ENCODE measurements at regions not wholly inside any gene's neighbourhood (a gene's known extent, or its start where the extent isn't known, plus 50 kb on each side); places are given as distances from the start of the nearest gene placed in this dataset.

GRCh38 chr16:17591655-17592405 lies 121.1 kb upstream of the XYLT1 start:
- peaks cover 1% of the 10 kb centered on the region for H3K36me3 Mint-ChIP-seq (ENCODE audit: low read depth)
- H3K9me3 Mint-ChIP-seq: peaks cover 6% of the 10 kb centered on the region
- intact Hi-C loops (cut with micrococcal nuclease): loop anchor here (1.0 kb wide), 1 partner anchor 175 kb away; no protein-coding TSS in a partner anchor
- H3K4me3 Mint-ChIP-seq: no peak overlapping the region
- peak overlapping the region; percentile 65 for H3K27ac Mint-ChIP-seq
- H3K4me1 Mint-ChIP-seq (ENCODE audit: low read depth): no peaks in the 10 kb centered on the region
- peaks cover 3% of the 10 kb centered on the region for H3K27me3 Mint-ChIP-seq (ENCODE audit: insufficient read depth)
- no peak for DNase-seq (ENCODE audit: low spot score)

- H3K27ac Mint-ChIP-seq: peak overlapping the region; percentile 65
- no peaks in the 10 kb centered on the region for H3K4me1 Mint-ChIP-seq (ENCODE audit: low read depth)
- H3K36me3 Mint-ChIP-seq (ENCODE audit: low read depth): peaks cover 1% of the 10 kb centered on the region
- H3K9me3 Mint-ChIP-seq: peaks cover 6% of the 10 kb centered on the region
- H3K27me3 Mint-ChIP-seq (ENCODE audit: insufficient read depth): peaks cover 3% of the 10 kb centered on the region
- DNase-seq (ENCODE audit: low spot score): peak; percentile 25
- H3K4me3 Mint-ChIP-seq: no peak overlapping the region
- intact Hi-C loops (cut with micrococcal nuclease): loop anchor here (1.0 kb wide), 1 partner anchor 174 kb away; no protein-coding TSS in a partner anchor
These were observed 120.2 kb upstream of the XYLT1 start for GRCh38 chr16:17590711-17591654.

- peaks cover 17% of the 10 kb centered on the region for H3K9me3 Mint-ChIP-seq
- no peaks in the 10 kb centered on the region for H3K4me1 Mint-ChIP-seq (ENCODE audit: low read depth)
- peaks cover 3% of the 10 kb centered on the region for H3K27me3 Mint-ChIP-seq (ENCODE audit: insufficient read depth)
- H3K36me3 Mint-ChIP-seq (ENCODE audit: low read depth): peaks cover 1% of the 10 kb centered on the region
- H3K4me3 Mint-ChIP-seq: no peak overlapping the region
- no peak overlapping the region for H3K27ac Mint-ChIP-seq
- intact Hi-C loops (cut with micrococcal nuclease): no loop called here
- no peak for DNase-seq (ENCODE audit: low spot score)
These were observed 119.1 kb upstream of the XYLT1 start for GRCh38 chr16:17589898-17590297.

- intact Hi-C loops (cut with micrococcal nuclease): no loop called here
- DNase-seq (ENCODE audit: low spot score): no peak
- Mint-ChIP-seq H3K4me3 (no peak overlapping the region), H3K36me3 (ENCODE audit: low read depth) (peaks cover 1% of the 10 kb centered on the region), H3K4me1 (ENCODE audit: low read depth) (no peaks in the 10 kb centered on the region), H3K27me3 (ENCODE audit: insufficient read depth) (peaks cover 6% of the 10 kb centered on the region), H3K9me3 (peaks cover 27% of the 10 kb centered on the region), H3K27ac (no peak overlapping the region)
These were observed 114.8 kb upstream of the XYLT1 start for GRCh38 chr16:17585449-17586074.

- intact Hi-C loops (cut with micrococcal nuclease): loop anchor here (1.0 to 10.0 kb wide), 3 partner anchors 102 to 984 kb away; no protein-coding TSS in a partner anchor
- no peak overlapping the region for H3K27ac Mint-ChIP-seq
- peak; percentile 43 for DNase-seq (ENCODE audit: low spot score)
- H3K4me1 Mint-ChIP-seq (ENCODE audit: low read depth): peaks cover 6% of the 10 kb centered on the region
- no peak overlapping the region for H3K4me3 Mint-ChIP-seq
- H3K36me3 Mint-ChIP-seq (ENCODE audit: low read depth): no peaks in the 10 kb centered on the region
- peaks cover 13% of the 10 kb centered on the region for H3K27me3 Mint-ChIP-seq (ENCODE audit: insufficient read depth)
- H3K9me3 Mint-ChIP-seq: peaks cover 5% of the 10 kb centered on the region
These were observed 108.5 kb upstream of the XYLT1 start for GRCh38 chr16:17578981-17579874.

- no peak for DNase-seq (ENCODE audit: low spot score)
- intact Hi-C loops (cut with micrococcal nuclease): loop anchor here (10.0 kb wide), 1 partner anchor 979 kb away; no protein-coding TSS in a partner anchor
- no peak overlapping the region for H3K4me3 Mint-ChIP-seq
These were observed 103.5 kb upstream of the XYLT1 start for GRCh38 chr16:17574256-17574655.

GRCh38 chr16:17572145-17572544 lies 101.4 kb upstream of the XYLT1 start:
- Mint-ChIP-seq H3K27ac (no peak overlapping the region), H3K4me1 (ENCODE audit: low read depth) (no peaks in the 10 kb centered on the region), H3K9me3 (no peaks in the 10 kb centered on the region), H3K4me3 (no peak overlapping the region), H3K27me3 (ENCODE audit: insufficient read depth) (peaks cover 9% of the 10 kb centered on the region), H3K36me3 (ENCODE audit: low read depth) (no peaks in the 10 kb centered on the region)
- no peak for DNase-seq (ENCODE audit: low spot score)
- intact Hi-C loops (cut with micrococcal nuclease): loop anchor here (10.0 kb wide), 1 partner anchor 977 kb away; no protein-coding TSS in a partner anchor

More at GRCh38 chr16:17574256-17574655, 103.5 kb upstream of the XYLT1 start:
- Mint-ChIP-seq H3K9me3 (no peaks in the 10 kb centered on the region), H3K27ac (no peak overlapping the region), H3K4me1 (ENCODE audit: low read depth) (peaks cover 3% of the 10 kb centered on the region), H3K36me3 (ENCODE audit: low read depth) (no peaks in the 10 kb centered on the region), H3K27me3 (ENCODE audit: insufficient read depth) (peaks cover 9% of the 10 kb centered on the region)

GRCh38 chr16:17571499-17572093 lies 100.8 kb upstream of the XYLT1 start:
- H3K4me1 Mint-ChIP-seq (ENCODE audit: low read depth): no peaks in the 10 kb centered on the region
- no peak for DNase-seq (ENCODE audit: low spot score)
- H3K27me3 Mint-ChIP-seq (ENCODE audit: insufficient read depth): peaks cover 7% of the 10 kb centered on the region
- no peak overlapping the region for H3K4me3 Mint-ChIP-seq
- H3K36me3 Mint-ChIP-seq (ENCODE audit: low read depth): no peaks in the 10 kb centered on the region
- H3K27ac Mint-ChIP-seq: no peak overlapping the region
- intact Hi-C loops (cut with micrococcal nuclease): loop anchor here (10.0 kb wide), 1 partner anchor 977 kb away; no protein-coding TSS in a partner anchor
- no peaks in the 10 kb centered on the region for H3K9me3 Mint-ChIP-seq

GRCh38 chr16:17568239-17568638 lies 97.5 kb upstream of the XYLT1 start:
- no peaks in the 10 kb centered on the region for H3K4me1 Mint-ChIP-seq (ENCODE audit: low read depth)
- H3K36me3 Mint-ChIP-seq (ENCODE audit: low read depth): no peaks in the 10 kb centered on the region
- H3K4me3 Mint-ChIP-seq: no peak overlapping the region
- intact Hi-C loops (cut with micrococcal nuclease): no loop called here
- H3K9me3 Mint-ChIP-seq: no peaks in the 10 kb centered on the region
- peaks cover 6% of the 10 kb centered on the region for H3K27me3 Mint-ChIP-seq (ENCODE audit: insufficient read depth)
- no peak overlapping the region for H3K27ac Mint-ChIP-seq
- no peak for DNase-seq (ENCODE audit: low spot score)

- H3K36me3 Mint-ChIP-seq (ENCODE audit: low read depth): no peaks in the 10 kb centered on the region
- H3K27me3 Mint-ChIP-seq (ENCODE audit: insufficient read depth): peaks cover 8% of the 10 kb centered on the region
- no peak for DNase-seq (ENCODE audit: low spot score)
- no peaks in the 10 kb centered on the region for H3K9me3 Mint-ChIP-seq
- intact Hi-C loops (cut with micrococcal nuclease): no loop called here
- H3K27ac Mint-ChIP-seq: no peak overlapping the region
- H3K4me1 Mint-ChIP-seq (ENCODE audit: low read depth): no peaks in the 10 kb centered on the region
- no peak overlapping the region for H3K4me3 Mint-ChIP-seq
These were observed 96.7 kb upstream of the XYLT1 start for GRCh38 chr16:17567455-17567854.

- peaks cover 12% of the 10 kb centered on the region for H3K27me3 Mint-ChIP-seq (ENCODE audit: insufficient read depth)
- DNase-seq (ENCODE audit: low spot score): no peak
- H3K36me3 Mint-ChIP-seq (ENCODE audit: low read depth): no peaks in the 10 kb centered on the region
- H3K4me1 Mint-ChIP-seq (ENCODE audit: low read depth): no peaks in the 10 kb centered on the region
- H3K27ac Mint-ChIP-seq: no peak overlapping the region
- H3K4me3 Mint-ChIP-seq: no peak overlapping the region
- no peaks in the 10 kb centered on the region for H3K9me3 Mint-ChIP-seq
- intact Hi-C loops (cut with micrococcal nuclease): no loop called here
These were observed 96.1 kb upstream of the XYLT1 start for GRCh38 chr16:17566656-17567450.

All from activated T-helper 1 cell treated with anti-CD3 and anti-CD28 coated beads, Interleukin-12 subunit alpha, Interleukin-12 subunit beta, Interleukin-2, Interleukin-4 antibody, amounts not matched to agents 30 ng/mL and 10 ng/mL and 1 ng/mL, durations not matched to agents 14 hours and 24 hours and 36 hours (primary cell).